Activated T-cell treated with anti-CD3 and anti-CD28 coated beads, Interleukin-2, amount 50 U/mL, for 72 hours (primary cell): ENCODE measurements at regions not wholly inside any gene's neighbourhood (a gene's known extent, or its start where the extent isn't known, plus 50 kb on each side); places are given as distances from the start of the nearest gene placed in this dataset.

Experiments
- ATAC-seq, 2 donors: fragments of 150-1000 bp; cut with Tn5 transposase; replicated peaks in 1 of 2; 2 replicates each; pipeline ENCODE4 v1.10.0; 2021; ENCODE audit warnings: moderate library complexity in 2 of 2, mild to moderate bottlenecking in 1 of 2
- DNase-seq, 2 donors: peaks; one replicate each; pipeline ENCODE4 v3.0.0; 2021 to 2022; ENCODE audit warnings: mixed read lengths in 1 of 2
- H3K27ac Mint-ChIP-seq: one replicate; pipeline ENCODE4 v1.8.0; 2022; ENCODE audit warnings: mild to moderate bottlenecking, moderate library complexity, mixed read lengths
- H3K27me3 Mint-ChIP-seq: one replicate; pipeline ENCODE4 v1.8.0; 2022; ENCODE audit warnings: low read depth, mixed read lengths
- H3K36me3 Mint-ChIP-seq, 2 donors: one replicate each; pipeline ENCODE4 v1.8.0; 2022; ENCODE audit warnings: mixed read lengths in 2 of 2, mild to moderate bottlenecking in 1 of 2; ENCODE audit not compliant: insufficient read depth in 2 of 2
- H3K4me1 Mint-ChIP-seq: one replicate; pipeline ENCODE4 v1.8.0; 2022; ENCODE audit warnings: low read depth, mixed read lengths
- H3K4me3 Mint-ChIP-seq, 2 donors: one replicate each; pipeline ENCODE4 v1.8.0; 2022; ENCODE audit warnings: mild to moderate bottlenecking in 2 of 2, mixed read lengths in 2 of 2, moderate library complexity in 2 of 2
- H3K9me3 Mint-ChIP-seq, 2 donors: one replicate each; pipeline ENCODE4 v1.8.0; 2022; ENCODE audit warnings: mixed read lengths in 2 of 2

DNA sequence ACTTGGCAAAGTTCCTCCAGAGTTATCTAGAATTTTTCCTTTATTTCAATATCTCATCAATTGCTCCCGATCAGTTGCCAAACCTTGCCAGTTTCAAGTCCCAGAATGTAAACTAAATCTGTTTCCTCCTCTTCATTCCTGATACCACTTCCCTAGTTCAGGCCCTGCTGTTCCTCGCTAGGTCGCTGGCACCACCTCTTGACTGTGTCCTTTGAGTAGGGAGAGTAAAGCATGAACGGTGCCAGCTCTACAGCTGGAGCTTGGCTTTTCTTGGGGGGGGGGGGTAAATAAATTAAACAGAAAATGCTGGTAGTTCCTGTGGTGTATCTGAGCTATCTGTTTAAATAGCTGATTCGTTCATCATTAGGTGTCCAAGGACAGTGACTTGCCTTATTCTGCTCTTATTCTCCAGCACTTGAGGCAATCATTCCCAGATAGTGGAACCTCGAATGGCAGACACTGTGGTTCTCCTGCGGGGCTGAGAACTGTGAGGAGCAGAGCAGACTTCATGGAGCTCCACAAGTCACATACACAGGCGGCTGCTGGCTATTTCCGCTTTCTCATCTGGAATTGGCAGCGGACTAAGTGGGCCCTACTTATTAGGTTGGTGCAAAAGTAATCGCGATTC lies 168.3 kb upstream of the FAT1 start:
- Mint-ChIP-seq H3K36me3 (peaks cover 0 to 7% of the 10 kb centered on the region in 2 donors), H3K27me3 (no peaks in the 10 kb centered on the region), H3K27ac (no peak overlapping the region), H3K4me1 (no peaks in the 10 kb centered on the region), H3K9me3 (peaks cover 6 to 20% of the 10 kb centered on the region in 2 donors), H3K4me3 (no peak overlapping the region)
- DNase-seq (no peak), ATAC-seq (no peak)

DNA sequence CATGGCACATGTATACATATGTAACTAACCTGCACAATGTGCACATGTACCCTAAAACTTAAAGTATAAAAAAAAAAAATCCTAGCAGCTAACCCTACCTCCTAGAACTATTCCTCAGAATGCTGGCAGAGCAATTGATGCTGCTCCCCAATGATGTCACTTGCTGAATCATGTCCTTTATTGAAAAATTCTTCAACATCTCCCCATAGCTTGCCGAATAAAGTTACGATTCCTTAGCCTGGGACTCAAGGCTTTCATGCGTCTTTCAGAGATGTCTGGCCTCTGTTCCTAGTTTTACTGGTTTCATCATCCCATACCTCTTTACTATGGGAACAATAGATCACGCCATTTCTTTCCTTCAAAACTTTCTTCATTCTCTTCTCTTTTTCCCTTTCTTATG lies 174.7 kb upstream of the FAT1 start:
- no peak overlapping the region for H3K4me3 Mint-ChIP-seq
- peaks cover 8 to 20% of the 10 kb centered on the region in 2 donors for H3K9me3 Mint-ChIP-seq
- H3K27ac Mint-ChIP-seq = no peak overlapping the region
- no peak for DNase-seq
- H3K36me3 Mint-ChIP-seq = peaks cover 0 to 7% of the 10 kb centered on the region in 2 donors
- no peak for ATAC-seq
- H3K4me1 Mint-ChIP-seq = no peaks in the 10 kb centered on the region
- no peaks in the 10 kb centered on the region for H3K27me3 Mint-ChIP-seq

DNA sequence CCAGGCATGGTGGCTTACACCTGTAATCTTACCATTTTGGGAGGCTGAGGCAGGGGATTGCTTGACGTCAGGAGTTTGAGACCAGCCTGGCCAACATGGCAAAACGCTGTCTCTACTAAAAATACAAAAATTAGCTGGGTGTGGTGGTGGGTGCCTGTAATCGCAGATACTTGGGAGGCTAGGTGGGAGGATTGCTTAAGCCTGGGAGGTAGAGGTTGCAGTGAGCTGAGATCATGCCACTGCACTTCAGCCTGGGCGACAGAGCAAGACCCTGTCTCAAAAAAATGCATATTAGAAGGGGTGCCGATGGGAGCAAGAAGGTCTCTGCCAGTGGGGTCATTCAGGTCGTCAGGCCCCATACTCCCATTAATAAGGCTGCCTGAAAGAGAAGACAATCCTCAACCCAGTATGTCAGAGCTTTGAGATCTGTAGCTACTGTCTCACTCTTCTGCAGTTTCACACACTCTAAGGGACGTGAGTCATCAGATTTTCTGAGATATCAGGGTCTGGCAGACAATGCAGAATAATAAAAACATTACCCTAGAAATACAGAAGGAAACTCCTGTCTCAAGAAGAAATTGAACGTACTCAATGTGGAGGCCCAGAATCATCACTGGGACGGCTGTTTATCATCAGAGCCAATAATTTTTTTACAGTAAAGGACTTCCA lies 176.7 kb upstream of the FAT1 start:
- H3K36me3 Mint-ChIP-seq = peaks cover 0 to 7% of the 10 kb centered on the region in 2 donors
- H3K27ac Mint-ChIP-seq = no peak overlapping the region
- H3K9me3 Mint-ChIP-seq = peaks cover 4 to 10% of the 10 kb centered on the region in 2 donors
- no peak overlapping the region for H3K4me3 Mint-ChIP-seq
- DNase-seq (no peak), ATAC-seq (no peak)
- H3K27me3 Mint-ChIP-seq = no peaks in the 10 kb centered on the region
- H3K4me1 Mint-ChIP-seq = no peaks in the 10 kb centered on the region

DNA sequence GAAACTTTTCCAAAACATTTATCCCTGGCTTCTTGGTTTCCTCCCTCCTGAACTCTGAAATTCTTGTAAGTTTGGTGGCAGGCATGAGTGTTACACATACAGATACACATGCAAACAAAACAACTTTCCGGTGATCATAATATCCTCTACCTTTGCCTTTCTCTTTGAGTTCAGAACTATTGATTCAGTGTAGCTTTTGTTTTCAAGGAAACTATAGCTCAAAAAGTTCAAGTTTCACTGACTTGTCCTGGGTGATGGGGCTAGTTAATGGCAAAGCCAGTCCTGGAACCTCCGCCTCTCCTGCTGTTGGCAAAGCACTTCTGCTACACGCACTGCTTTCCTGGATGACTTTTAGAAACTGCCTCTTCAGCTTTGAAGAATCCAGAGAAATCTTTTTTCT lies 177.3 kb upstream of the FAT1 start:
- Mint-ChIP-seq H3K27ac (no peak overlapping the region), H3K9me3 (peaks cover 6 to 9% of the 10 kb centered on the region in 2 donors), H3K4me3 (no peak overlapping the region), H3K27me3 (no peaks in the 10 kb centered on the region), H3K4me1 (no peaks in the 10 kb centered on the region), H3K36me3 (peaks cover 0 to 7% of the 10 kb centered on the region in 2 donors)
- DNase-seq = no peak
- no peak for ATAC-seq

DNA sequence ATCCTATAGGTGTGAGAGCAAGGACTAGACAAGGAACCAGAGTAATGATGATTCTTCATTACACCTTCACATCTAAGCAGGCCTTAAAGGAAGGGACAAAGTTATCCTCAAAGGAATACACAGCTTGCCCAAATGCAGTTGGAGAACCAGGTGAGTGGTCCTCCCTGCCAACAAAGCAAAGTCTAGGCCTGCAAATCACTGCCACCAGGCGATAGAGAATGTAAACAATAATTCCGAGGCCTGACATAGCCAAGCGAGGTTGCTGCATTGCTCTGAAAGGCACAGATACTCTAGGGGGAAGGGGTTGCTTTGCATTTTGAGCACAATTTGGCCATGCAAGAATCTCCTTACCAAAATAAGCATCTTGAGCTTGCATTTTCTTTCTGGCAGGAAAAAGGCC lies 178.2 kb upstream of the FAT1 start:
- no peak for ATAC-seq
- DNase-seq = no peak
- Mint-ChIP-seq H3K27ac (no peak overlapping the region), H3K4me1 (no peaks in the 10 kb centered on the region), H3K27me3 (no peaks in the 10 kb centered on the region), H3K36me3 (peaks cover 0 to 4% of the 10 kb centered on the region in 2 donors), H3K4me3 (no peak overlapping the region), H3K9me3 (peaks cover 6 to 11% of the 10 kb centered on the region in 2 donors)

DNA sequence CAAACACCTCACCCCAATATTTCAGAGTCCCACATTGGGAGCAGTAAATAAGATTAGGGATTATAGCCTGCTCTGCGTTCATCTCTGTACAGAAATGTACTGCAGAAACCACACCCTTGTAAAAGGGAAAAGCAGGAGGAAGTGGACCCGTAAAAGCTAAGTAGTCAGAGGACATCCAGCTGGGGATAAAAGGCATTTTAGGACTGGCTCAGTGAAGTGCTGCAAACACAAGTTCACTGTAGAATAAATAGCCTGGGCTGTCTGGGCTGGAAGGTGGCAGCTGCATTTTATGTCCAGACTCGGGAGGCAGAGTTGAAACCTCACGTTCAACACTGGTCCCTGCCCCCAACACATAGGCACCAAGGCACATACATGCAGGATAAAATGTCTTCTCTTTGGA lies 178.7 kb upstream of the FAT1 start:
- DNase-seq = no peak
- Mint-ChIP-seq H3K36me3 (peaks cover 0 to under 1% of the 10 kb centered on the region in 2 donors), H3K4me3 (no peak overlapping the region), H3K27me3 (no peaks in the 10 kb centered on the region), H3K4me1 (no peaks in the 10 kb centered on the region), H3K27ac (no peak overlapping the region), H3K9me3 (peaks cover 3 to 12% of the 10 kb centered on the region in 2 donors)
- ATAC-seq = no peak

DNA sequence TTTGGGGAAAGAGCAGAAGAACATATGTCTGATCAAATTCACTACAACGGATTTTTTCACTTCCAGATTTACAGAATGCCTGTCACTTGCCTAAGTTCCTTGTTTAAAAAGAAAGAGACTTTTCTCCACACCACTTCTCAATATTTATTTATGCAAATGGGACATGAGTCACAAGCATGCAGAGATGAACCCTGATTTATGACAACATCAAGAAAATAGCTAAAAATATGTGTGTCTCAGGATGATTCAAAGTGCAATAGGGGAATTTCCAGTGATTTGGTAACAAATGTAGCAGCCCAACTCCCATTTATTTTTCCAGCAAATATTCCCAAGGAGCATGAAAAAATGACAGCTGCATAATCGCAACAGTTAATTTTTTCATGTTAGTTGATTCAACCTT lies 180.4 kb upstream of the FAT1 start:
- peaks cover 0 to 2% of the 10 kb centered on the region in 2 donors for H3K36me3 Mint-ChIP-seq
- peaks cover 0 to 12% of the 10 kb centered on the region in 2 donors for H3K9me3 Mint-ChIP-seq

DNA sequence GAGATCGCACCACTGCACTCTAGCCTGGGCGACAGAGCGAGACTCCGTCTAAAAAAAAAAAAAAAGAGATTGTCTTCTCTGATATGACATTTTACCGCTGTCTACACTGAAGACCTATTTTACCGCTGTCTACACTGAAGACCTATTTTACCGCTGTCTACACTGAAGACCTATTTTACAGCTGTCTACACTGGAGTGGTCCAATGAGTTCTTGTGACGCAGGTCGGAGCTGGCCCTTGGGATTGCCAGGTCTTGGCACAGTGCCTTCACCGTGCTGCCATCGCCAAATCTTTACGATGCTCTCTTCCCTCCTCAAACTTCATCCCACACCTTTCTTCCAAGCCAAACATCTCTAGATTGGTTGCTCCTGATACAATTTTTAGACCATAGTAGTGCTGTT lies 183.1 kb upstream of the FAT1 start:
- ATAC-seq (no peak), DNase-seq (no peak)
- H3K4me3 Mint-ChIP-seq = no peak overlapping the region
- H3K27ac Mint-ChIP-seq = no peak overlapping the region
- H3K4me1 Mint-ChIP-seq = no peaks in the 10 kb centered on the region
- H3K27me3 Mint-ChIP-seq = no peaks in the 10 kb centered on the region
- peaks cover 0 to 2% of the 10 kb centered on the region in 2 donors for H3K36me3 Mint-ChIP-seq
- H3K9me3 Mint-ChIP-seq = peaks cover 0 to 12% of the 10 kb centered on the region in 2 donors

More for the DNA sequence above, 180.4 kb upstream of the FAT1 start:
- no peaks in the 10 kb centered on the region for H3K27me3 Mint-ChIP-seq
- no peak overlapping the region for H3K27ac Mint-ChIP-seq
- ATAC-seq = no peak
- no peak for DNase-seq
- no peak overlapping the region for H3K4me3 Mint-ChIP-seq
- H3K4me1 Mint-ChIP-seq = no peaks in the 10 kb centered on the region

DNA sequence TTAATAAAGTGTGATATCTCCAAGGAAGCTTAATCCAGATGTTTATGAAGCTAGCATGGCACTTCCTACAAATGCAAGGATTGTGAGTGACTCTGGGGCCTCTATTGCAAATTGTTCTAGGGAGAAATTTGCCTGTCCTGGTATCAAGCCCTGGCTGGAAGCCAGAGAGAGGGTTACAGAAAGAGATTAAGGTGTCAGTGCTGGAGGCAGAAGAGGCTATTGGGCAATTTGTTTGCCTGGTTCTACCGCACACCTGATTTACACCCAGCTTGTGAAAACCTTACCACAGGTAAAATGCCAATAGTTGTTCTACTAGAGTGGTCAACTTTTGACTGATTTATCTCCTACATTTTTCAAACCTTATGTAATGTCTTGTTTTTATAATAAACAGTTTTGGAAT lies 186.7 kb upstream of the FAT1 start:
- Mint-ChIP-seq H3K4me1 (no peaks in the 10 kb centered on the region), H3K9me3 (peaks cover 4 to 18% of the 10 kb centered on the region in 2 donors), H3K36me3 (peaks cover 0 to 2% of the 10 kb centered on the region in 2 donors), H3K4me3 (no peak overlapping the region), H3K27me3 (no peaks in the 10 kb centered on the region), H3K27ac (no peak overlapping the region)
- ATAC-seq (no peak), DNase-seq (no peak)

DNA sequence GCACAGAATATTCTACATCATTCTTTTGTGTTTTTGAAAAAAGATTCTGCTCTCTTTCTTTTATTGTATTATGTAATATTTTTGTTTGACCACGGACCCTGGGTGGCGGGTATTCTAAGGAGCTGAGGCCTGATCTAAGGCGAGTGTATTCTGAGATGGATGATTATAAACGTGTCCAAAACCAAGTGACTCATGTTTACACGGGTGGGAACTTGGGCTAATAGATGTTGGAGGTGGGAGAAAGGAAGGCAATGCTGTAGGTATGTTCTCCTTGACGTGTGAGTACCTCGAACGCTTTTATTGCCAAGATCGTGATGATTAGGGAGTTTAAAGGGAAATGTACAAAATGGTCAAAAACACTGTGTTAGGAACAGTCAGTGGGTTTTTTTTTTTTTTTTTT lies 188.9 kb upstream of the FAT1 start:
- no peak for ATAC-seq

DNA sequence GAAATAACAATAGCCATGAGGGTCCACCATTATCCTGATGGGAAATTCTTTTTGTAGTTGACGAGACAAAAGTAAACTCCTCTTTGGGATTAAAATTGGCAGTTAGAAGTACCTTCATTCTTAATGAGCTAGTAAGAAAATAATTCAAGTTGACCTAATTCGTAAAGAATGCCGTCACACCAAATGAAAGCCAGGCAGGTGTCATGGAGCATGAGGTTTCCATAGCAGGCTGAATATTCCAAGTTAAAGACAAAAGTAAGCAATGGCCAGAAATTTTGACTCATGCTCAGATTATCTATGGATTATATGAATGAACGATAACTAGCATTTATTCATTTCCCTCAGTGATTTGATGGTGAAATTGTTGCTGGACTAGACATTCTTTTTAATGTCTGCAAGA lies 192.2 kb upstream of the FAT1 start:
- ATAC-seq = no peak
- no peaks in the 10 kb centered on the region for H3K36me3 Mint-ChIP-seq
- no peak for DNase-seq
- peaks cover 12% of the 10 kb centered on the region in 2 donors for H3K9me3 Mint-ChIP-seq
- no peak overlapping the region for H3K27ac Mint-ChIP-seq
- no peak overlapping the region for H3K4me3 Mint-ChIP-seq
- H3K27me3 Mint-ChIP-seq = no peaks in the 10 kb centered on the region
- no peaks in the 10 kb centered on the region for H3K4me1 Mint-ChIP-seq

More for the DNA sequence above, 188.9 kb upstream of the FAT1 start:
- H3K4me1 Mint-ChIP-seq = no peaks in the 10 kb centered on the region
- H3K9me3 Mint-ChIP-seq = peaks cover 7 to 10% of the 10 kb centered on the region in 2 donors
- no peaks in the 10 kb centered on the region for H3K27me3 Mint-ChIP-seq
- DNase-seq = no peak
- H3K27ac Mint-ChIP-seq = no peak overlapping the region
- H3K4me3 Mint-ChIP-seq = no peak overlapping the region
- H3K36me3 Mint-ChIP-seq = no peaks in the 10 kb centered on the region

DNA sequence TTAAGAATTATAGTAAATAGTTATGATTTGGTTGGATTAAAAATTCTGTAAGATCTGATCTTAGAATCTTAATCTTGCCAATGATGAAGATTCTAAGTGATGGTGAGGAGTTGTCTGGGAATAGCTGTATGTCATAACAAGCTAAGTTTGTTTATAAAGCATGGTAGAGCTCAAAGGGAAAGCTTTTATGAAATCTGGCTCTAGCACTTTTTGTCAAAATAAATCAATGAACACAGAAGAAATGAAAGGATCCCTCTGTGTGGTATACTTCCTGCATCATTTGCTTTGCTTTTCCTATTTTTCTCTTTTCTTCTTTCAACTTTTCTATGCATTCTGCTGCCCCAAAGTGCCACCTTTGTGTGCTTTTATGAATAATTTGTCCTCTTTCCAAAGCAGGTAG lies 193.5 kb upstream of the FAT1 start:
- Mint-ChIP-seq H3K27ac (no peak overlapping the region), H3K27me3 (no peaks in the 10 kb centered on the region), H3K4me1 (no peaks in the 10 kb centered on the region), H3K4me3 (no peak overlapping the region), H3K36me3 (no peaks in the 10 kb centered on the region), H3K9me3 (peaks cover 10 to 12% of the 10 kb centered on the region in 2 donors)
- no peak for ATAC-seq
- DNase-seq = no peak

DNA sequence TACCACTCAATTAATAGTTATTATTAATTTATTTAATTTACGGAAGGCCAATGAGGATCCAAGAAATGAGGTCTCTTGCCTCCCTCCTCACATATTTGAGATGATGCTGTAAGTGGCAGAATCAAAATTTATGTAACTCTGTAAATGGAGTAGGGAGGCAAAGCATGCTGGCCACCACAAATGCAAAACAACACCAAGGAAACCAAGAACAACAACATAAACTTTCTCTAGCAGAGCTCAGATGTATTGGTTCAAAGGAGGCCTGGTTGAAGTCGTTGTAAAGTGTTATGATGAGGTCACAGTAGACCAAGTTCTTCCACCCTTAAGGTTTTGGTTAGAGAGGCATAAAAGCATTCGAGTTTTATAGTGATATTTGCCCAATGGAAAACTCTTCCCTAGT lies 194.8 kb upstream of the FAT1 start:
- H3K27me3 Mint-ChIP-seq = no peaks in the 10 kb centered on the region
- ATAC-seq = no peak
- H3K4me3 Mint-ChIP-seq = no peak overlapping the region
- no peak overlapping the region for H3K27ac Mint-ChIP-seq
- no peaks in the 10 kb centered on the region for H3K36me3 Mint-ChIP-seq
- H3K4me1 Mint-ChIP-seq = no peaks in the 10 kb centered on the region
- DNase-seq = no peak
- peaks cover 9 to 10% of the 10 kb centered on the region in 2 donors for H3K9me3 Mint-ChIP-seq

DNA sequence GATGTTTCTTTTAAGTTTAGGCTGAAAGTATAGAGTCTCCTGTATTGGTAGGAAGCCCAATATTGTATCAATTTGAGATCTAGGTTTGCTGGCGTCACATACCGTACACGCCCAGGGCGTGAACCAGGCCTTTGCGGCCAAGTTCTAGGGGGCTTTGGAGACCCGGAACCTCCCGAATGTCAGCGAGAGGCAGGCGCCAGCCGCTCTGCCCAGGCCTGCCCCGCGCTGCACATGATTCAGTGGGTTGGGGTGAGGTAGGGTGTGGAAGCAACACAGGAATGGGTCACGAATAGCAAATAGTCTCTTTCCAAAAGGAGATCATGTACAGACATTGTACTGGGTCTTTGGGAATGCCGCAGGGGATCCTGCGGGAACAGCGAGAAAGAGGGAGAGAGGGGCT lies 195.7 kb upstream of the FAT1 start:
- ATAC-seq = no peak
- no peak overlapping the region for H3K27ac Mint-ChIP-seq
- H3K4me1 Mint-ChIP-seq = no peaks in the 10 kb centered on the region
- peaks cover 9 to 12% of the 10 kb centered on the region in 2 donors for H3K9me3 Mint-ChIP-seq
- no peak for DNase-seq
- no peak overlapping the region for H3K4me3 Mint-ChIP-seq
- no peaks in the 10 kb centered on the region for H3K27me3 Mint-ChIP-seq
- H3K36me3 Mint-ChIP-seq = no peaks in the 10 kb centered on the region
